ENCODE measurements at regions not wholly inside any gene's neighbourhood (a gene's known extent, or its start where the extent isn't known, plus 50 kb on each side); places are given as distances from the start of the nearest gene placed in this dataset.

GRCh38 chr6:9103876-9104521 is 668.7 kb upstream of the SLC35B3 start:
- DNase-seq (no peak), ATAC-seq (no peak)
- no peak overlapping the region for H3K4me2 ChIP-seq (ENCODE audit: low read length)
- no peak overlapping the region for H2AFZ ChIP-seq (ENCODE audit: low read length)
- no peaks in the 10 kb centered on the region for H3K79me2 ChIP-seq (ENCODE audit: low read length)
- TF ChIP-seq CTCF (conservative IDR thresholded peaks at IDR 0.05; ENCODE audit: low read depth, low read length) (no peak), EZH2 (IDR thresholded peaks at IDR 0.05; ENCODE audit: low read length, unreplicated experiment) (no peak), EZH2phosphoT487 (IDR thresholded peaks at IDR 0.05; ENCODE audit: borderline replicate concordance, low read length) (no peak)
- H3K9me3 ChIP-seq (ENCODE audit: low read length), result no peaks in the 10 kb centered on the region
- ChIA-PET CTCF (no interaction called here), POLR2A (ENCODE audit: unreplicated experiment) (no interaction called here)
- no peaks in the 10 kb centered on the region for H3K4me1 ChIP-seq (ENCODE audit: insufficient read depth, low read length)
- H3K9me2 ChIP-seq (replicated peaks; ENCODE audit: low read length), result no peaks in the 10 kb centered on the region
- H3K27me3 ChIP-seq (ENCODE audit: low read length), result peaks cover 25% of the 10 kb centered on the region; the same call in 1 of the 2 replicates
- no peaks in the 10 kb centered on the region for H3K36me3 ChIP-seq (ENCODE audit: low read depth, low read length)
- H3K4me3 ChIP-seq (ENCODE audit: low read length), result no peak overlapping the region
- no peaks in the 10 kb centered on the region for H3F3A ChIP-seq (ENCODE audit: low read length, unreplicated experiment)
- H4K20me1 ChIP-seq (ENCODE audit: low read length), result no peaks in the 10 kb centered on the region
- intact Hi-C loops (cut with micrococcal nuclease), result no loop called here
- BruUV-seq (replicated peaks), result no TSS peak
- H3K9ac ChIP-seq (ENCODE audit: low read length), result no peak overlapping the region
- no peak overlapping the region for H3K27ac ChIP-seq (ENCODE audit: low read length)

DNA sequence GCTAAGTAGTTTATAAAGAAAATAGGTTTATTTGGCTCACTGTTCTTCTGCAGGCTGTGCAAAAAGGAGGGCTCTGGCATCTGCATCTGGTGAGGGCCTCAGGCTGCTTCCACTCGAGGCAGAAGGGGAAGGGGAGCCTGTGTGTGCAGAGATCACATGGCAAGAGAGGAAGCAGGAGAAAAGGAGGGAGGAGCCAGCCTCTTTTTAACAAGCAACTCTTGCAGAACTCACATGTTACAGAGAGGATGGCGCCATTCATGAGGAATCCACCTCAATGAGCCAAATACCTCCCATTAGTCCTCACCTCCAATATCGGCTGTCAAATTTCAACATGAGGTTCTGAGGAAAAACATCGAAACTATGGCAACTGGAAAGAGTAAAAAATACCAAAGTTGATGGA is 666.6 kb upstream of the SLC35B3 start:
- ATAC-seq (no peak), DNase-seq (no peak)
- no peaks in the 10 kb centered on the region for H3F3A ChIP-seq (ENCODE audit: low read length, unreplicated experiment)
- H3K36me3 ChIP-seq (ENCODE audit: low read depth, low read length), result no peaks in the 10 kb centered on the region
- TF ChIP-seq EZH2phosphoT487 (IDR thresholded peaks at IDR 0.05; ENCODE audit: borderline replicate concordance, low read length) (no peak), EZH2 (IDR thresholded peaks at IDR 0.05; ENCODE audit: low read length, unreplicated experiment) (no peak), CTCF (conservative IDR thresholded peaks at IDR 0.05; ENCODE audit: low read depth, low read length) (no peak)
- ChIA-PET POLR2A (ENCODE audit: unreplicated experiment) (no interaction called here), CTCF (no interaction called here)
- no peak overlapping the region for H2AFZ ChIP-seq (ENCODE audit: low read length)
- no peak overlapping the region for H3K27ac ChIP-seq (ENCODE audit: low read length)
- H3K79me2 ChIP-seq (ENCODE audit: low read length), result no peaks in the 10 kb centered on the region
- H3K9ac ChIP-seq (ENCODE audit: low read length), result no peak overlapping the region
- no peaks in the 10 kb centered on the region for H3K4me1 ChIP-seq (ENCODE audit: insufficient read depth, low read length)
- H3K27me3 ChIP-seq (ENCODE audit: low read length), result peaks cover 19% of the 10 kb centered on the region; the same call in 1 of the 2 replicates
- BruUV-seq (replicated peaks), result no TSS peak
- H4K20me1 ChIP-seq (ENCODE audit: low read length), result no peaks in the 10 kb centered on the region
- no peaks in the 10 kb centered on the region for H3K9me3 ChIP-seq (ENCODE audit: low read length)
- no peak overlapping the region for H3K4me2 ChIP-seq (ENCODE audit: low read length)
- H3K9me2 ChIP-seq (replicated peaks; ENCODE audit: low read length), result no peaks in the 10 kb centered on the region
- no peak overlapping the region for H3K4me3 ChIP-seq (ENCODE audit: low read length)
- intact Hi-C loops (cut with micrococcal nuclease), result no loop called here

- no TSS peak for BruUV-seq (replicated peaks)
- DNase-seq (no peak), ATAC-seq (no peak)
- no peaks in the 10 kb centered on the region for H3K4me1 ChIP-seq (ENCODE audit: insufficient read depth, low read length)
- no peak overlapping the region for H2AFZ ChIP-seq (ENCODE audit: low read length)
- no peaks in the 10 kb centered on the region for H3K36me3 ChIP-seq (ENCODE audit: low read depth, low read length)
- H3K27ac ChIP-seq (ENCODE audit: low read length), result no peak overlapping the region
- H3K9ac ChIP-seq (ENCODE audit: low read length), result no peak overlapping the region
- no peak overlapping the region for H3K4me3 ChIP-seq (ENCODE audit: low read length)
- TF ChIP-seq CTCF (conservative IDR thresholded peaks at IDR 0.05; ENCODE audit: low read depth, low read length) (no peak), EZH2 (IDR thresholded peaks at IDR 0.05; ENCODE audit: low read length, unreplicated experiment) (no peak), EZH2phosphoT487 (IDR thresholded peaks at IDR 0.05; ENCODE audit: borderline replicate concordance, low read length) (no peak)
- H3K9me2 ChIP-seq (replicated peaks; ENCODE audit: low read length), result no peaks in the 10 kb centered on the region
- intact Hi-C loops (cut with micrococcal nuclease), result no loop called here
- H3K4me2 ChIP-seq (ENCODE audit: low read length), result no peak overlapping the region
- no peaks in the 10 kb centered on the region for H4K20me1 ChIP-seq (ENCODE audit: low read length)
- no peaks in the 10 kb centered on the region for H3K9me3 ChIP-seq (ENCODE audit: low read length)
- H3K79me2 ChIP-seq (ENCODE audit: low read length), result no peaks in the 10 kb centered on the region
- ChIA-PET POLR2A (ENCODE audit: unreplicated experiment) (no interaction called here), CTCF (no interaction called here)
- H3F3A ChIP-seq (ENCODE audit: low read length, unreplicated experiment), result no peaks in the 10 kb centered on the region
- H3K27me3 ChIP-seq (ENCODE audit: low read length), result peaks cover 22% of the 10 kb centered on the region
Observed at GRCh38 chr6:9100869-9101580, 665.7 kb upstream of the SLC35B3 start.

All from PC-3 (cell line).